K562 (cell line): ENCODE measurements at regions not wholly inside any gene's neighbourhood (a gene's known extent, or its start where the extent isn't known, plus 50 kb on each side); places are given as distances from the start of the nearest gene placed in this dataset.

Source experiments
- ATAC-seq: fragments of 200-7000 bp; cut with Tn5 transposase; 3 replicates; pipeline ENCODE4 v1.9.1; 2020; ENCODE audit warnings: moderate library complexity
- BruUV-seq: library from RNA; stranded (reverse); fragments of 400-500 nt; replicated peaks from 2 replicates; lab custom pipeline; 2021; lab: Mats Ljungman, UMichigan
- CTCF ChIA-PET: fragments of 300-600 bp; formaldehyde crosslinking; extraction: SDS; loops from one replicate; lab custom pipeline; 2021; ENCODE audit warnings: low intra/inter-chr PET ratio; lab: Yijun Ruan, JAX
- POLR2A ChIA-PET: fragments of 300-600, 350-650 bp; sonication (Branson Sonifier 250); formaldehyde crosslinking; extraction: SDS; loops from one replicate; lab custom pipeline; 2021; ENCODE audit warnings: antibody characterized with exemption, inconsistent platforms; lab: Yijun Ruan, JAX
- DNase-seq, 4 experiments: peaks; one replicate each; pipeline versions ENCODE4 v3.0.0 to v3.0.0-alpha.2; 2011 to 2018; ENCODE audit warnings: low spot score in 3 of 4, mixed read lengths in 3 of 4; ENCODE audit errors: extremely low read depth in 1 of 4
- FAIRE-seq: peaks from 2 replicates; lab custom pipeline; 2011; peaks lifted over from hg19 to GRCh38; lab: Jason Lieb, UNC
- H2AFZ ChIP-seq: 2 replicates; pipeline ENCODE4 v1.6.0; 2011; ENCODE audit warnings: low read depth, low read length, control low read depth, inconsistent platforms
- H3K27ac ChIP-seq: fragments of 200-600 bp; 3 replicates; pipeline ENCODE4 v1.8.0; 2011; ENCODE audit warnings: low read depth, mild to moderate bottlenecking, control low read depth, inconsistent platforms, low read length, moderate library complexity, mixed read lengths; ENCODE audit errors: extremely low read depth
- H3K27me3 ChIP-seq, 2 experiments: fragments of 300-600 bp in 1 of 2; 2 replicates in 1 of 2; 3 replicates in 1 of 2; pipeline versions ENCODE4 v1.6.0 to v1.8.0; 2011; ENCODE audit warnings: inconsistent platforms in 2 of 2, low read length in 2 of 2, mild to moderate bottlenecking in 1 of 2, mixed read lengths in 1 of 2, moderate library complexity in 1 of 2; ENCODE audit not compliant: control insufficient read depth in 2 of 2, insufficient read depth in 2 of 2
- H3K36me3 ChIP-seq: fragments of 300-600 bp; 3 replicates; pipeline ENCODE4 v1.8.0; 2011; ENCODE audit warnings: mild to moderate bottlenecking, low read length, inconsistent platforms; ENCODE audit not compliant: control insufficient read depth, insufficient read depth
- H3K4me1 ChIP-seq, 2 experiments: fragments of 200-600 bp in 1 of 2; replicated peaks in 1 of 2; 2 replicates in 1 of 2; 3 replicates in 1 of 2; pipeline versions ENCODE4 v1.5.1 to v1.8.0; 2011; ENCODE audit warnings: inconsistent platforms in 2 of 2, low read length in 2 of 2, mild to moderate bottlenecking in 1 of 2, mixed read lengths in 1 of 2, moderate library complexity in 1 of 2; ENCODE audit not compliant: control insufficient read depth in 2 of 2, insufficient read depth in 2 of 2
- H3K4me2 ChIP-seq: 2 replicates; pipeline ENCODE4 v1.6.1; 2011; ENCODE audit warnings: low read length, control low read depth, inconsistent platforms, mixed read lengths; ENCODE audit not compliant: insufficient read depth
- H3K4me3 ChIP-seq: fragments of 200-600 bp; sonication (generic), shearing (Covaris generic); 2 replicates; pipeline ENCODE4 v1.5.1; 2016; ENCODE audit warnings: control low read depth, inconsistent platforms
- H3K79me2 ChIP-seq: fragments of 200-600 bp; 3 replicates; pipeline ENCODE4 v1.8.0; 2011; ENCODE audit warnings: low read length, inconsistent platforms; ENCODE audit not compliant: control insufficient read depth, insufficient read depth
- H3K9ac ChIP-seq, 2 experiments: 2 replicates each; pipeline versions ENCODE4 v1.6.0 to v1.6.1; 2011; ENCODE audit warnings: low read depth in 2 of 2, low read length in 2 of 2, control low read depth in 1 of 2, inconsistent platforms in 1 of 2, mild to moderate bottlenecking in 1 of 2, mixed read lengths in 1 of 2; ENCODE audit not compliant: insufficient read depth in 1 of 2
- H3K9me1 ChIP-seq: one replicate; pipeline ENCODE4 v1.6.0; 2011; ENCODE audit warnings: inconsistent platforms, mild to moderate bottlenecking, low read length, moderate library complexity; ENCODE audit not compliant: control insufficient read depth, insufficient read depth
- H3K9me3 ChIP-seq: replicated peaks from 2 replicates; pipeline ENCODE4 v1.5.1; 2011; ENCODE audit warnings: low read depth, low read length, inconsistent platforms; ENCODE audit not compliant: control insufficient read depth, insufficient read depth
- H4K20me1 ChIP-seq: replicated peaks from 2 replicates; pipeline ENCODE4 v1.6.1; 2011; ENCODE audit warnings: low read length, inconsistent platforms, mixed read lengths; ENCODE audit not compliant: control insufficient read depth, insufficient read depth
- ATF1 ChIP-seq, 2 experiments: fragments of 450-650 bp in 1 of 2; IDR thresholded peaks; 2 replicates each; pipeline ENCODE4 v1.6.1; 2016; ENCODE audit warnings: missing compliant biosample characterization in 1 of 2, missing genetic modification characterization in 1 of 2
- CBFA2T3 ChIP-seq: fragments of 450-650 bp; IDR thresholded peaks from 2 replicates; pipeline ENCODE4 v1.6.1; 2017
- CC2D1A ChIP-seq: fragments of 450-650 bp; IDR thresholded peaks from 2 replicates; pipeline ENCODE4 v1.6.1; 2017; ENCODE audit warnings: mild to moderate bottlenecking
- EGR1 ChIP-seq: fragments of 450-650 bp; conservative IDR thresholded peaks from 2 replicates; pipeline ENCODE4 v1.6.1; 2017; ENCODE audit warnings: mild to moderate bottlenecking
- GTF2A2 ChIP-seq: IDR thresholded peaks from 2 replicates; pipeline ENCODE4 v1.6.1; 2016; ENCODE audit warnings: mild to moderate bottlenecking, missing genetic modification characterization, missing compliant biosample characterization
- KDM5B ChIP-seq: fragments of 200-600 bp; sonication (generic); IDR thresholded peaks from 2 replicates; pipeline ENCODE4 v1.6.1; 2012; ENCODE audit warnings: low read depth, mild to moderate bottlenecking, moderate library complexity, low read length, control low read depth, inconsistent platforms; ENCODE audit not compliant: insufficient replicate concordance
- NEUROD1 ChIP-seq: fragments of 150-350 bp; IDR thresholded peaks from 2 replicates; pipeline ENCODE4 v1.6.1; 2014; ENCODE audit warnings: borderline replicate concordance, low read length, low read depth; ENCODE audit not compliant: partially characterized antibody
- OTX1 ChIP-seq: fragments of 450-650 bp; formaldehyde crosslinking; IDR thresholded peaks from 2 replicates; pipeline ENCODE4 v1.4.0; 2022; ENCODE audit warnings: mild to moderate bottlenecking
- RBM15 ChIP-seq: fragments of 200-400 bp; formaldehyde crosslinking; IDR thresholded peaks from 2 replicates; pipeline ENCODE4 v1.6.1; 2018; ENCODE audit warnings: mild to moderate bottlenecking, low read length, moderate library complexity; ENCODE audit not compliant: insufficient read depth
- RNF2 ChIP-seq: sonication (generic); IDR thresholded peaks from 2 replicates; pipeline ENCODE4 v1.6.1; 2016
- SAP30 ChIP-seq: fragments of 200-600 bp; sonication (generic); IDR thresholded peaks from 2 replicates; pipeline ENCODE4 v1.6.1; 2012; ENCODE audit warnings: borderline replicate concordance, low read depth, mild to moderate bottlenecking, moderate library complexity, low read length, control low read depth, inconsistent platforms; ENCODE audit not compliant: insufficient read depth, poor library complexity, severe bottlenecking
- USF1 ChIP-seq: sonication (generic); formaldehyde crosslinking; IDR thresholded peaks from 2 replicates; pipeline ENCODE4 v1.9.0; 2022; ENCODE audit warnings: mild to moderate bottlenecking, missing genetic modification reagents
- ZC3H4 ChIP-seq: sonication (generic); formaldehyde crosslinking; IDR thresholded peaks from 2 replicates; pipeline ENCODE4 v1.9.0; 2021; ENCODE audit warnings: missing genetic modification reagents, borderline replicate concordance
- ZFX ChIP-seq: sonication (generic); formaldehyde crosslinking; IDR thresholded peaks from 2 replicates; pipeline ENCODE4 v1.8.0; 2022; ENCODE audit warnings: mild to moderate bottlenecking, missing genetic modification reagents, moderate library complexity
- ZNF507 ChIP-seq: conservative IDR thresholded peaks from 2 replicates; pipeline ENCODE4 v1.6.1; 2017; ENCODE audit warnings: missing genetic modification characterization, missing compliant biosample characterization
- ZNF644 ChIP-seq: fragments of 200-800 bp; sonication (Bioruptor generic); IDR thresholded peaks from 2 replicates; pipeline ENCODE4 v1.6.1; 2016; ENCODE audit warnings: low read depth, missing genetic modification characterization, missing compliant biosample characterization
- WGBS: fragments of 100-300 bp; shearing (Covaris generic); methylation state at CpG from one replicate; pipeline ENCODE4 v1.1.6; 2016; ENCODE audit warnings: low coverage, mixed read lengths; ENCODE audit not compliant: insufficient coverage; ENCODE audit errors: missing lambda C conversion rate; 5-methylcytosine and 5-hydroxymethylcytosine counted together
- in situ Hi-C: fragments of 300-500 bp; cut with MboI; formaldehyde crosslinking; loops from 4 replicates; pipeline ENCODE4 v1.15.0; 2018; ENCODE audit warnings: inconsistent platforms, mixed read lengths
- intact Hi-C: fragments of 100-400 bp; cut with micrococcal nuclease; formaldehyde crosslinking; loops from 2 replicates; pipeline ENCODE4 v1.14.2; 2022
- TF ChIP-seq, protein P1 (sequence below): sonication (generic); formaldehyde crosslinking; IDR thresholded peaks from 2 replicates; pipeline ENCODE4 v1.8.1; 2022; ENCODE audit warnings: missing genetic modification reagents

DNA sequence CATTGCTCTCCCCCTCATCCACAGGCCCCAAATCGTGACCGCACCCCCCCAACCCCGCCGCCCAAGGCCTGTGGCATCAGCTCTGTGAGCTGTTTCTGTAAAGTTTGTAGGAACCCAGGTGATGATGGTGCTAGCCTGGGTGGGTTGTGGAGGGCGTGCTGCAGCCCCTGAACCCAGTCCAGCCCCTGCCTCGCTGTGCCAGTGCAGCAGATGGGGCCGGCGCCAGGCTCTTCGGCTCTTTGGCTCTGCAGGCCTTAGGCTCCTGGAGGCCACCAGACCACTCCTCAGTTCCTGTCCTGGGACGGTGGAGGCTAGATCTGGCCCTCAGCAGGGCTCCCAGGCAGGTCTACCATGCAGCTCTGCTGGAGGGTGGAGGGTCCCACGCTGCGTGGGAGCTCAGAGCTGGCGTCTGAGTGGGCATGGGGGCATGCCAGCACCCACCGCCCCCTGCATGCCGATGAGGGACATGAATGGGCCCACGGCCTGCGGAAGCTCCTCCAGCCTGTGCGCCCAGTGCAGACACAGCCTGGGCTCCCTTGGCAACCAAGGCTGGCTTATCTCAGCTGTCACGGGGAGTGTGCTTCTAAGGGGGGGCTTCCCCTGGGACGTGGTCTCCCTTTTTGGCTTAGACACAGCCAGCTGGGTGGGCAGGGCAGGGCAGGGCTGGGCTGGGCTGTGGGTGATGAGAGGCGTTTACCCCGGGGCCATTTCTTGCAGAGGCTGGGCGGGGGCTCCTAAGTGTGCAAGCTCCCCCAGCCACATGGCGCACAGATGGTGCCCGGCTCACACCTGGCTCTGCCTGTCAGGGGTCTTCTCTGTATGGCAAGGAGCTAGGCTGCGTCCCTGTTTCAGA, 1187.6 kb downstream of the BRD1 start:
- H3K27ac ChIP-seq, result no peak overlapping the region
- TF ChIP-seq ZNF507 (tag) (no peak), CBFA2T3 (no peak), OTX1 (CRISPR knock-in tag) (no peak), GTF2A2 (tag) (no peak), ZFX (CRISPR knock-in tag) (no peak), EGR1 (no peak), NEUROD1 (no peak), CC2D1A (no peak), ZNF644 (tag) (no peak), RBM15 (no peak), RNF2 (no peak), USF1 (no peak), SAP30 (no peak), KDM5B (no peak), ATF1 (CRISPR knock-in tag; IDR thresholded peaks at IDR 0.05) (no peak), ATF1 (tag; IDR thresholded peaks at IDR 0.05) (no peak), ZC3H4 (CRISPR knock-in tag) (no peak)
- TF ChIP-seq, protein P1, sequence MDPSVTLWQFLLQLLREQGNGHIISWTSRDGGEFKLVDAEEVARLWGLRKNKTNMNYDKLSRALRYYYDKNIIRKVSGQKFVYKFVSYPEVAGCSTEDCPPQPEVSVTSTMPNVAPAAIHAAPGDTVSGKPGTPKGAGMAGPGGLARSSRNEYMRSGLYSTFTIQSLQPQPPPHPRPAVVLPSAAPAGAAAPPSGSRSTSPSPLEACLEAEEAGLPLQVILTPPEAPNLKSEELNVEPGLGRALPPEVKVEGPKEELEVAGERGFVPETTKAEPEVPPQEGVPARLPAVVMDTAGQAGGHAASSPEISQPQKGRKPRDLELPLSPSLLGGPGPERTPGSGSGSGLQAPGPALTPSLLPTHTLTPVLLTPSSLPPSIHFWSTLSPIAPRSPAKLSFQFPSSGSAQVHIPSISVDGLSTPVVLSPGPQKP (CRISPR knock-in tag), result no peak
- TF ChIP-seq, all 486 proteins: peak for 0
- BruUV-seq, result no TSS peak
- under 1% methylated on average over 13 of the region's 26 CpGs for WGBS
- H3K4me2 ChIP-seq, result no peak overlapping the region
- no peaks in the 10 kb centered on the region for H3K36me3 ChIP-seq
- no peak overlapping the region for H3K9ac ChIP-seq
- H3K4me3 ChIP-seq, result no peak overlapping the region
- no peaks in the 10 kb centered on the region for H3K4me1 ChIP-seq
- ATAC-seq (no peak), DNase-seq (no peak), FAIRE-seq (no peak)
- in situ Hi-C loops, result no loop called here
- H3K27me3 ChIP-seq, result peaks cover 0 to 7% of the 10 kb centered on the region in 2 experiments; a peak in 2 of 5 replicates
- no peaks in the 10 kb centered on the region for H3K79me2 ChIP-seq
- no peaks in the 10 kb centered on the region for H3K9me3 ChIP-seq
- no peak overlapping the region for H2AFZ ChIP-seq
- no peaks in the 10 kb centered on the region for H4K20me1 ChIP-seq
- POLR2A ChIA-PET, result no interaction called here
- intact Hi-C loops, result no loop called here
- H3K9me1 ChIP-seq, result no peaks in the 10 kb centered on the region
- CTCF ChIA-PET, result no interaction called here
